Cardiac septum (tissue), 1 donor: ENCODE measurements at regions not wholly inside any gene's neighbourhood (a gene's known extent, or its start where the extent isn't known, plus 50 kb on each side); places are given as distances from the start of the nearest gene placed in this dataset.
"Not testable (repeated sequence)": the region's sequence is repeated elsewhere in the genome, so short reads cannot be mapped to it uniquely, and the experiment has no call there.

Experiments
- DNase-seq: peaks from one replicate; pipeline ENCODE4 v3.0.0-alpha.2; 2020; ENCODE audit warnings: low spot score
- intact Hi-C: fragments of 100-400 bp; cut with DNase I; formaldehyde crosslinking; loops from one replicate; pipeline ENCODE4 v1.14.0; 2022
- donor health status: DM: no; HTN: no; CAD: no.

DNA sequence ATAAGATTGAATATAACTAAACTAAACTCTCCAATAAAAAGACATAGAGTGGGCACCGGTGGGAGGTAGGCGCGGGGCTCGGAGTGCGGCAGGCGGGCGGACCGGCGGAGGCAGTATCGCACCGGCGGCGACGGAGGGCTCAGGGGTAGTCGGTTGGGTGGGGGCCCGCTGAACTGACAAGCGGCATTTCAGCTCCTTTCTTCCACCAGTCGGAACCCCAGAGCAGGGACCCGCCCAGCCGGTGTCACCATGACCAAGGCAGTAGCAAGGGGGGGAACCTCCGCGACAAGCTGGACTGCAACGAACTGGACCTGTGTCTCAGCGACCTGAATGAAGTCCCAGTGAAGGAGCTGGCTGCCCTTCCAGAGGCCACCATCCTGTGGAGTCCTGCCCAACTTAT is 156.7 kb downstream of the HINT1 start:
- intact Hi-C loops, result no loop called here
- no peak for DNase-seq

DNA sequence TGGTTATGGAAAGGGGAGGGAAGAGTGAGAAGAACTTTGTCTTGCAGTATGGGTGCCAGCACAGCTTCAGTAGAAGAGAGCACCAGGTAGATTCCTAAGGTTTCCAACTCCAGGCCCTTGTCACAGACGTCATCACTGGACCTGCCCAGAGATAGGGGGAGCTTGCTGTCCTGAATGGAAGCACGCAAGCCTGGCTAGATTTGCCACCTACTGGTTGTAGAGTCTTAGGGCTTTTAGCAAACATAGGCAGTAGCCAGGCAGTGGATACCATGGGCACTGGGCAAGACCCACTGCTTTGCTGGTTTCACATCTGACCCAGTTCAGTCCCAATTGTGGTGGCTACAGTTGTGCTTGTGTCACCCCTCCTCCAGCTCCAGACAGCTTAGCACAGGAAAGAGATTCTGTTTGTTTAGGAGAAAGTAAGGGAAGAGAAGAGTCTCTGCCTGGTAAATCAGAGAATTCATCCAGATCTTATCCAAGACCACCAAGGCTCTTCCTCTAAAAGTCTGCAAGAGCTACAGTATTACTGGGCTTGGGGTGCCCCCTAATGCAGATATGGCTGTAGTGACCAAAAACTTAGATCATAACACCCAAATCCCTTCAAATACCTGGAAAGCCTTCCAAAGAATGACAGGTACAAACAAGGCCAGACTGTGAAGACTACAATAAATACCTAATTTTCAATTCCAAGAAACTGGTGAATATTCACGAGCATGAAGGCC is 158.9 kb downstream of the HINT1 start:
- DNase-seq, result no peak
- intact Hi-C loops, result no loop called here

DNA sequence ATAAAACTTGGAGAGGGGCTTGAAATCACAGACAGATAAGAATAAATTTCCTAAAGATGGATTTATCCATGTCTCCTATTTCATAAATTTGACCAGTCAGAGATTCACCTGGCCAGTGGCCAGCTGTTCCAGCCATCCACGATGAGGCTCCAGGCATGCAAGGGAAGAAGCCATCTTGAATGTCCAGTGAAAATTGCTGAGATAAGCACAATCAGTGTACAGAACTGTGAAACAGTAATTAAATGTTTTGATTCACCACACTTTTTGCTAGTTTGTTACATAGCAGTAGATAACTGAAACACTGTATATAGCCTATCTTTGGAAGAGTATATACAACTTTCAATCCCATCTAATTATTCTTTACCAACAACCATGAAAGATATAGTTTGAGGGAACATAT is 163.5 kb downstream of the HINT1 start:
- intact Hi-C loops, result no loop called here
- no peak for DNase-seq

GRCh38 chr5:131000289-131000688 is 164.8 kb downstream of the HINT1 start:
- DNase-seq, result no peak
- intact Hi-C loops, result no loop called here

GRCh38 chr5:130996720-130997119 is 168.3 kb downstream of the HINT1 start:
- intact Hi-C loops, DNase-seq: not testable (repeated sequence)

- intact Hi-C loops, result no loop called here
- no peak for DNase-seq
Observed at GRCh38 chr5:130995851-130996250, 169.2 kb downstream of the HINT1 start.

GRCh38 chr5:130995254-130995515 is 169.9 kb downstream of the HINT1 start:
- no peak for DNase-seq
- intact Hi-C loops, result no loop called here

DNA sequence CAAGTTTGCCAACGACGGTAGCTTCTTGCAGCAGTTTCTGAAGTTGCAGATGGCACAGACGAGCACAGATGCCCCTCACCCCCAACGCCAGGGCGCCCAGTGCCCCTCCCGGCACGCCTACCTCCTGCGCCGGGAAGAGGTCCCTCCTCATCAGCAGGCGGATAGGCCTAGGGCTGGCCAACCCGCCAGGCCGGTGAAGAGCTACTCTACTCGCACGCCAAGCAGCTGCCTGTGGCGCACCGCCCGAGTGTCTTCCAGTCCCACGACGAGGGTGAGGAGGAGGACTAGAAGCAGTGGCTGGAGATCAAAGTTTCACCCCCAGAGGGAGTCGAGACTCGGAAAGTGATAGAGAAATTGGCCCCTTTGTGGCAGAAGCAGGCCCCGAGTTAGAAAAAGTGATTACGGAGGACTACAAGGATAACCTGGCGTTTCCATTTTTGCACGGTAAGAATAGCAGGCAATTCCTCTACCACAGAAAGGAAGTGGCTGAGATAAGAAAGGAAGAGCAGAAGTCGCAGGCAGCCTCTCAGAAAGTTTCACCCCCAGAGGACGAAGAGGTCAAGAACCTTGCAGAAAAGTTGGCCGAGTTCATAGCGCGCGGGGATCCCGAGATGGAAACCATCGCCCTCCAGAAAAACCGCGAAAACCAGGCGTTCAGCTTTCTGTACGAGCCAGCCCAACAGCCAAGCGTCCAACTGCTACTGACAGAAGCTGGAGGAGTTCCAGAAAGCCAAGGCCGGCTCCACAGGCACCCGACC is 170.4 kb downstream of the HINT1 start:
- intact Hi-C loops, result no loop called here

DNA sequence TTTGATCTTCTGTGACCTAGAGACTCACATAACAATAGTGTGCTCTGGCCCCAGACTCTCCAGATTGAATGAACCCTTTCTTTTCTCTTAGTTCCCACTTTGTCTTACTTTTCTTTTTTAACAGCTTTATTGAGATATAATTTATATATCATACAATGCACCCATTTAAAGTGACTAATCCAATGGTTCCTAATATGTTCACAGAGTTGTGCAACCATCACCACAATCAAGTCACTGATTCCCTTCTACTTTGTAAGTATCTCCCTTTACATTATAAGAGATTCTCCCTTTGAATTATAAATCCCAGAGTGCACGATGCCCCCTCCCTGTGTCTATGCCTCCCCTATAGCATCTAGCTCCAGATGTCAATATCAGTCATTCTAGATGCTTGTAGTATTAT is 172.4 kb downstream of the HINT1 start:
- no peak for DNase-seq
- intact Hi-C loops, result no loop called here

More for the DNA sequence above, 170.4 kb downstream of the HINT1 start:
- no peak for DNase-seq

DNA sequence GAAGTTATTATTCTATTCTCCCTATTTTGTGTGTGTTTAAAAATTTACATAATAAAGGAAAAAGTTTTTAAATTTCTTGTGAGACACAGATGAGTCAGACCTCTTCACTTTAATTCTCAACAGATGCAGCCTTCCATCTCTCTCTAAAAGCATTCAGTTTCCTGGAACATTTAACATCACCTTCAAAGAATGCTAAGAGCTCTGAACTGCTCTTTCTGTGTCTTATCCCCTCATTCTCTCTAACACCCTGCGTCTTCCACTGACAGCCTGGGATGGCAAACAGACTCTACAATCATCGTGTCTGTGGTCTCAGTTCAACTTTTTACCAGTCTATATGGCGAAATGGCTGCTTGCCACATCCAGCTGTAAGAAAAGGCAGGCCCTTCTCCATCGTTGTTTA is 173.0 kb downstream of the HINT1 start:
- intact Hi-C loops, result no loop called here
- no peak for DNase-seq

GRCh38 chr5:130985776-130986175 is 179.3 kb downstream of the HINT1 start:
- no peak for DNase-seq
- intact Hi-C loops, result no loop called here

DNA sequence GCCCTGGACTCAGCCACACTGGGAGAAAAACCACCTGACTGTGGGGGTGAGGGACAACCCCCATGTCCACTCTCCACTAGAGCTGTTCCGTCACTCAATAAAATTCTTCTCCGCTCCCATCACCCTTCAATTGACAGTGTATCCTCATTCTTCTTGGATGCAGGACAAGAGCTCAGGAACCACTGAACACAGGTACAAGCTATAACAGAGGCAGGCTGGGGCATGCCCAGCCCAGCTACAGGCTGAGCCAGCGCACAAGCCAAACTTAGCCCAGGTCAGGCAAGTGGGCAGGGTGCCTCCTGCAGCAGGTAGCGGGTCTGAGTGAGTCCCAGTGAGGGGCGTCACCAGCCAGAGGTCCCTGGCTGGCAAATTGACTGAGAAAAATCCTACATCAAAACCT is 183.4 kb downstream of the HINT1 start:
- no peak for DNase-seq
- intact Hi-C loops, result no loop called here

- no peak for DNase-seq
- intact Hi-C loops, result no loop called here
Observed at GRCh38 chr5:130978475-130978874, 186.6 kb downstream of the HINT1 start.

- no peak for DNase-seq
- intact Hi-C loops, result no loop called here
Observed at GRCh38 chr5:130976493-130976892, 188.6 kb downstream of the HINT1 start.

DNA sequence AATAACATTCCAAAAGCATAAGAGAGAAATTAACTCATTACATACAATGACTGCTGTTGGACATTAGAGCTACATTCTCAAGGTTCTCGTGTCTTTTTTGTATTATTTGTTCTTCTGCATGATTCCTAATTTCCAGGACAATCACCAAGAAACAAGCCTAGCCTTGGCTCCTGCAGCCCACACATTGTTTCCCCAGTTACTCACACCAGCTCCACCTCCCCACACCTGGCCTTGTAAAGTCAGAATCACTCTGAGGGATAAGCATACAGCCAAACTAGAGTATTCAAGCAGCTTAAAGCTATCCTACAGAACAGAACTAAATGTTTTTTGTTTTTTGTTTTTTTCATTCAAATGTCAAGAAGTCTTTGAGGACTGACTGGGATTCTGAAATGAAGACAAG is 189.2 kb downstream of the HINT1 start:
- intact Hi-C loops, result no loop called here

GRCh38 chr5:130975299-130975698 is 189.8 kb downstream of the HINT1 start:
- DNase-seq, result no peak
- intact Hi-C loops, result no loop called here

More for the DNA sequence above, 189.2 kb downstream of the HINT1 start:
- no peak for DNase-seq

DNA sequence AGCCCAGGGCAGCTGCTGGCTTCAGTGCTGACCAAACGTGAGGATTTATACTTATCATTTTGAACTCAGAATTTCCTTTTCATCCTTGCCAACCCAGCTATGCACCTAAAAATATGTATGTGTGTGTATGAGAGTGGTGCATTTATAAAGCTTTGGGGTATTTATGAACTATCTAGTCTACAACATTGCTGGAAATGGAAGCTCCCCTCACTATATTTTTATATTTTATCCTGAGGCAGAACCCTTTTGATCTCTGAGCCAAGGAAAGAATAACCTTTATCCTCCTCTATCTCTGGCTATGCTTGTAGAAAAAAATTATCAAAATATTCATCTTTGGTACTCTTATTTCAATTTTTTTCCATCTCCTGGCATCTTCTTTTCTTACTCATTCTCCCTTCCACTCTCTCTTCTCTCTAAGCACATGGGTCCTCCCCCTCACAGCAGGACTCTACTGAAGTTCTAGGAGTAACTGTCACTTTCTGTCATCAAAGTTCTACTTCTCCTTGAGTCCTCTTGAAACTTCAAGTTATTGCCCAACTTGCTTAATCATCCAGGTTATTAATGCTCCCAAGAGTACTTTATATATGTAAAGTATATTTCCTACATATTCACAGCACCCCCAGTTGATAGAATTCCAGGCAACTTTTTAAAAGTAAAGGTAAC is 190.9 kb downstream of the HINT1 start:
- DNase-seq, result no peak
- intact Hi-C loops, result no loop called here

DNA sequence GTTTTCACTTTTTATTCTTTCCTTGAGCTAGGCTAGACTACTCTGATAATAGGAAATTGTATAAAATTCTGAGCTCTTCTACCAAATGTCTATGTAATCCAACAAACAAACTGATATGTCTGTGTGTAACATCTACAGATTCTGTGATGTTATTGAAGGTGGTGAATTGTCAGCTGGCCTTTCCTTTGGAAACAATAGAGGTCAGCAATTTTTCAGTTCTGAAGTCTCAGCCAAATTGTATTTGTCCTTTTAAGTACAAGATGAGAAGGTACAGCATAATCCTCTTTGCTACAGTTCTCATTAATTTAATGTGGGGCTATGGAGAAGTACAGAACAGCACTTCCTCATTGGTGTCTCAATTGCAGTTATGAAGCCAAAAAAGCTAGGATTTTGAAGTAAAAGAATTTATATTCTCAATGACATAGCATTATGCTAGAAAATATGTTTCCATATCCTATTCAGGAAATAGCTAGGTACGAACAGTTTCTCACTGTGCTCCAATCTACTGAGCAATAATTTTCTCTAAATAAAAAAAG is 198.0 kb downstream of the HINT1 start:
- intact Hi-C loops, result no loop called here
- no peak for DNase-seq

GRCh38 chr5:130965920-130966319 is 199.1 kb downstream of the HINT1 start:
- intact Hi-C loops, result no loop called here
- no peak for DNase-seq

GRCh38 chr5:130965360-130965759 is 199.7 kb downstream of the HINT1 start:
- intact Hi-C loops, result no loop called here
- no peak for DNase-seq
